ENCODE measurements at regions not wholly inside any gene's neighbourhood (a gene's known extent, or its start where the extent isn't known, plus 50 kb on each side); places are given as distances from the start of the nearest gene placed in this dataset.

DNA sequence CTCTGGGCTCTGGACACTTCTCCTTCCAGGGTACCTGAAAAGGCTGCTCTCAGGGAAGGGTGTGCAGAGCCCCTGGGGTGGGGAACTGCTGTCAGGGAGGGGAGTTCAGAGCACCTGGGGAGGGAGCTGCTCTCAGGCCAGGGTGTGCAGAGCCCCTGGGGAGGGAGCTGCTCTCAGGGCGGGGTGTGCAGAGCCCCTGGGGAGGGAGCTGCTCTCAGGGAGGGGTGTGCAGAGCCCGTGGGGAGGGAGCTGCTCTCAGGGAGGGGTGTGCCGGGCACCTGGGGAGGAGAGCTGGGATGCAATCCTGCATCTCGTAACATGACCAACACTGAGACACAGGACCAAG, 764.2 kb downstream of the BRD1 start:
- peaks cover 25% of the 10 kb centered on the region in 2 donors for H3K27me3 Mint-ChIP-seq
- no peak overlapping the region for H3K27ac Mint-ChIP-seq
- Histone ChIP-seq H3K9me3 (no peaks in the 10 kb centered on the region), H3K4me1 (ENCODE audit: control insufficient read depth in 1 of 2, extremely low read depth in 1 of 2, insufficient read depth in 2 of 2, low read length in 2 of 2) (no peaks in the 10 kb centered on the region), H3K4me3 (ENCODE audit: control insufficient read depth in 1 of 2, extremely low read depth in 1 of 2, low read length in 1 of 2) (no peak overlapping the region), H3K27me3 (replicated peaks in 1 of 2; ENCODE audit: control insufficient read depth in 2 of 2, extremely low read depth in 1 of 2, insufficient read depth in 2 of 2, low read length in 1 of 2) (peaks cover 2 to 28% of the 10 kb centered on the region in 2 experiments), H3K27ac (ENCODE audit: low read length) (no peak overlapping the region), H3K36me3 (ENCODE audit: control insufficient read depth in 2 of 2, extremely low read depth in 1 of 2, insufficient read depth in 1 of 2, low read length in 1 of 2) (no peaks in the 10 kb centered on the region)
- no peak overlapping the region for H3K4me3 Mint-ChIP-seq
- no peaks in the 10 kb centered on the region for H3K9me3 Mint-ChIP-seq
- ATAC-seq (replicated peaks in 1 of 4): no peak
- no peak for DNase-seq
- H3K36me3 Mint-ChIP-seq: no peaks in the 10 kb centered on the region
- CTCF ChIA-PET: no interaction called here
- WGBS (ENCODE audit: insufficient coverage): 67% methylated on average over 3 of the region's 4 CpGs
- no peaks in the 10 kb centered on the region for H3K4me1 Mint-ChIP-seq
- POLR2A ChIA-PET: no interaction called here

DNA sequence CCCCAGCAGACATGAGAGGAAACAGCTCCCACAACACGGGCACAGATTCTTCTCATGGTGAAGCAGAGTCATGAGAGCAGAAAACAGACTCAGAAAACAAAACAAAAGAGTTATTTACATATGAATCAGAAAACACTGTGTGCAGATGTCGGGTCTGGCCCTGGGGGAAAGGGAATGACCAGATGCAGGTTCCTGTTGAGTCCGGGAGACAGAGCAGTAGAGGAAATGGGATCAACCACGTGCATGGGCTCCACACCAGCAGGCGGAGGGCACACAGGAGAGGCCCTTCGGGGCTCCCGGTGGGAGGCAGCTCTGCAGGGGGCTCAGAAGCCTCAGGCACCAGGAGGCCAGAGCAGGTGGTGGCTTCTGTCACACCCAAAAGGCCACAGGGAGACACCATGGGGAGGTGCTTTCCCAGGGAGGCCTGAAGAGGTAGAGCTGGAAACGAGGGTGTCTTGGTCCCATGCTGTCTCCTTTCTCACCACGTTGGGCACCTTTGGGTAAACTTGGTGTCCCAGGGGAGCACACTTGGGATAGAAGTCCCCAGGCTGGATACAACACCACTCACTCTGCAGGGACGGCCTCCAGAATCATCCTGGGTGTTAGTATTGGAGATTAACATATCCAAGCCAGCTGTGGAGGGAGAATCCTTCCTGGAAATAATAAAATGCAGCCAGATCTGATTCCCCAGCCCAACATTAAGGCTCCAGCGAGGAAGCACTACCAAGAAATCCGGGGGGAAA, 764.7 kb downstream of the BRD1 start:
- Histone ChIP-seq H3K4me1 (ENCODE audit: control insufficient read depth in 1 of 2, extremely low read depth in 1 of 2, insufficient read depth in 2 of 2, low read length in 2 of 2) (no peaks in the 10 kb centered on the region), H3K9me3 (no peaks in the 10 kb centered on the region), H3K27ac (ENCODE audit: low read length) (no peak overlapping the region), H3K36me3 (ENCODE audit: control insufficient read depth in 2 of 2, extremely low read depth in 1 of 2, insufficient read depth in 1 of 2, low read length in 1 of 2) (no peaks in the 10 kb centered on the region), H3K27me3 (replicated peaks in 1 of 2; ENCODE audit: control insufficient read depth in 2 of 2, extremely low read depth in 1 of 2, insufficient read depth in 2 of 2, low read length in 1 of 2) (peaks cover 2 to 31% of the 10 kb centered on the region in 2 experiments), H3K4me3 (ENCODE audit: control insufficient read depth in 1 of 2, extremely low read depth in 1 of 2, low read length in 1 of 2) (no peak overlapping the region)
- ATAC-seq (replicated peaks in 1 of 4) (no peak), DNase-seq (no peak)
- peaks cover 27 to 30% of the 10 kb centered on the region in 2 donors for H3K27me3 Mint-ChIP-seq
- no peak overlapping the region for H3K4me3 Mint-ChIP-seq
- H3K36me3 Mint-ChIP-seq: no peaks in the 10 kb centered on the region
- H3K27ac Mint-ChIP-seq: no peak overlapping the region
- ChIA-PET CTCF (no interaction called here), POLR2A (no interaction called here)
- 51% methylated on average over 8 of the region's 12 CpGs for WGBS (ENCODE audit: insufficient coverage)
- no peaks in the 10 kb centered on the region for H3K4me1 Mint-ChIP-seq
- no peaks in the 10 kb centered on the region for H3K9me3 Mint-ChIP-seq

DNA sequence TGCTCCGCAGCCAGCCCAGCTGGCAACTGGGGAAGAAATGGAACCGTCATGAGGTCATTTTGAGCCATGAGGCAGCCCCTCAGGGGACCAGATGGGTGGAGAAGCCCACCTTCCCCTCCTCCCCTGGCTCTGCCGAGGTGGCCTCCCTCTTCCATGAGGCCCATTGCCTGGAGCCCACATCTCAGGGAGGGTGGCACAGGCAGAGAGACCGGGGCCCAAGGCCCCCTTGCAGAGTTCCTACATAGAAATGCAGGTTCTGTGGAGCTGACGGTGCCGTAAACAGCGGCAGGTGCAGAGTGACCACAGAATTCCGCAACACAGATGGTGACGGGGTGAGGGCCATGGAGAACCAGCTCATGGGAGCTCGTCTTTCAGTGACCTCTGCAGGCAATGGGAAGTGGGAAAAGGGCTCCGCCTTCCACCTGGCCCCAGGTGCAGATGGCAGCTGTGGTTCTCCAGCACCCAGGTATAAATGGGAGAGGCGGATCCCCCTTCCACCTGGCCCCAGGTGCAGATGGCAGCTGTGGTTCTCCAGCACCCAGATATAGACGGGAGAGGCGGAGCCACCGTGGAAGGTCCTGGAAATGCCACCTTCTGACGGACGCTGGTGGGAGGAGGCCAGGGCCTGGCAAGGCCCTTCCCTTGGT, 765.4 kb downstream of the BRD1 start:
- no peak overlapping the region for H3K4me3 Mint-ChIP-seq
- ChIA-PET CTCF (no interaction called here), POLR2A (no interaction called here)
- H3K27ac Mint-ChIP-seq: no peak overlapping the region
- ATAC-seq (replicated peaks in 1 of 4) (no peak), DNase-seq (no peak)
- Histone ChIP-seq H3K36me3 (ENCODE audit: control insufficient read depth in 2 of 2, extremely low read depth in 1 of 2, insufficient read depth in 1 of 2, low read length in 1 of 2) (no peaks in the 10 kb centered on the region), H3K27me3 (replicated peaks in 1 of 2; ENCODE audit: control insufficient read depth in 2 of 2, extremely low read depth in 1 of 2, insufficient read depth in 2 of 2, low read length in 1 of 2) (peaks cover 2 to 31% of the 10 kb centered on the region in 2 experiments), H3K27ac (ENCODE audit: low read length) (no peak overlapping the region), H3K9me3 (no peaks in the 10 kb centered on the region), H3K4me1 (ENCODE audit: control insufficient read depth in 1 of 2, extremely low read depth in 1 of 2, insufficient read depth in 2 of 2, low read length in 2 of 2) (no peaks in the 10 kb centered on the region), H3K4me3 (ENCODE audit: control insufficient read depth in 1 of 2, extremely low read depth in 1 of 2, low read length in 1 of 2) (no peak overlapping the region)
- H3K9me3 Mint-ChIP-seq: no peaks in the 10 kb centered on the region
- H3K36me3 Mint-ChIP-seq: no peaks in the 10 kb centered on the region
- H3K27me3 Mint-ChIP-seq: peaks cover 34% of the 10 kb centered on the region in 2 donors
- no peaks in the 10 kb centered on the region for H3K4me1 Mint-ChIP-seq
- WGBS (ENCODE audit: insufficient coverage): 86% methylated on average over 11 of the region's 17 CpGs

DNA sequence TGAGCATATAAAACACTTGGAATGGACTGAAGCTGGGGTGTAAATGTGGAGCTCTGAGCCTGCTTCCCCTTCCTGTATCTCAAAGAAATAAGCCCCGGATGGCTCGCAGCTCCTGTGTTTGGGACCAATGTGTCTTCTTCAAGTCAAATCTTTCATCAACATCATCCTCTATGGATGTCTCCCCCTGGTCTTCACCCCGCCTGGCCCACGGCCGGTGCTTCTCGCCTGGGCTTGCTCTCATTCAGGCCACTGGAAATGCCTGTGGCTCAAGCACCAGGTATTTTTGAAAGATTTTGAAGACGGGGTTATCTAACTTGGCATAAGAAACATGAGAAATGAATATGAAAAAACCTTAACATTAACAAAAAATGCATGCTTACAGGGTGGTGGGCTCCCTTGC, 769.8 kb downstream of the BRD1 start:
- ATAC-seq (replicated peaks in 1 of 4) (no peak), DNase-seq (no peak)
- CTCF ChIA-PET: no interaction called here
- POLR2A ChIA-PET: no interaction called here
- no peaks in the 10 kb centered on the region for H3K9me3 ChIP-seq
- H3K27ac ChIP-seq (ENCODE audit: low read length): no peak overlapping the region
- Mint-ChIP-seq H3K27ac (no peak overlapping the region), H3K9me3 (no peaks in the 10 kb centered on the region), H3K27me3 (peaks cover 34 to 36% of the 10 kb centered on the region in 2 donors), H3K36me3 (no peaks in the 10 kb centered on the region), H3K4me3 (no peak overlapping the region), H3K4me1 (no peaks in the 10 kb centered on the region)
- H3K4me1 ChIP-seq (ENCODE audit: control insufficient read depth in 1 of 2, extremely low read depth in 1 of 2, insufficient read depth in 2 of 2, low read length in 2 of 2): no peaks in the 10 kb centered on the region
- no peak overlapping the region for H3K4me3 ChIP-seq (ENCODE audit: control insufficient read depth in 1 of 2, extremely low read depth in 1 of 2, low read length in 1 of 2)
- H3K36me3 ChIP-seq (ENCODE audit: control insufficient read depth in 2 of 2, extremely low read depth in 1 of 2, insufficient read depth in 1 of 2, low read length in 1 of 2): no peaks in the 10 kb centered on the region
- 100% methylated on average over 1 of the region's 7 CpGs for WGBS (ENCODE audit: insufficient coverage)
- H3K27me3 ChIP-seq (replicated peaks in 1 of 2; ENCODE audit: control insufficient read depth in 2 of 2, extremely low read depth in 1 of 2, insufficient read depth in 2 of 2, low read length in 1 of 2): peaks cover 2 to 29% of the 10 kb centered on the region in 2 experiments

DNA sequence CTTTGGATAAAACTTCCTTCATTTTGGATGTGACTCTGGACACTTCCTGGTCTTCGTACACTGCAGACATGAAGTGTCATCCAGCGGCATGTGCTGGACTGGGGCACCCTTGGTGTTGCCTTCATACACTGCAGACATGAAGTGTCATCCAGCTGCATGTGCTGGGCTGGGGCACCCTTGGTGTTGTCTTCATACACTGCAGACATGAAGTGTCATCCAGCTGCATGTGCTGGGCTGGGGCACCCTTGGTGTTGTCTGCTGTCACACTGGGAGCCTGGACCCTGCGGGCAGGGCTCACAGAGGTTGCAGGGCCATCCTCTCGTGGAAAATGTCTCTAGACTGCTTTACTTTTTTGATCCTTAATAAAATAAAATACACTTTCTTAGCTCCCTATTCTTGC, 771.4 kb downstream of the BRD1 start:
- Histone ChIP-seq H3K4me1 (ENCODE audit: control insufficient read depth in 1 of 2, extremely low read depth in 1 of 2, insufficient read depth in 2 of 2, low read length in 2 of 2) (peaks cover 0 to 13% of the 10 kb centered on the region in 2 experiments), H3K4me3 (ENCODE audit: control insufficient read depth in 1 of 2, extremely low read depth in 1 of 2, low read length in 1 of 2) (no peak overlapping the region), H3K36me3 (ENCODE audit: control insufficient read depth in 2 of 2, extremely low read depth in 1 of 2, insufficient read depth in 1 of 2, low read length in 1 of 2) (no peaks in the 10 kb centered on the region), H3K27ac (ENCODE audit: low read length) (no peak overlapping the region), H3K27me3 (replicated peaks in 1 of 2; ENCODE audit: control insufficient read depth in 2 of 2, extremely low read depth in 1 of 2, insufficient read depth in 2 of 2, low read length in 1 of 2) (peaks cover 2 to 26% of the 10 kb centered on the region in 2 experiments), H3K9me3 (no peaks in the 10 kb centered on the region)
- no peaks in the 10 kb centered on the region for H3K36me3 Mint-ChIP-seq
- ChIA-PET POLR2A (no interaction called here), CTCF (no interaction called here)
- H3K27ac Mint-ChIP-seq: no peak overlapping the region
- DNase-seq: no peak
- peaks cover 0 to 10% (median 8%) of the 10 kb centered on the region in 3 donors for H3K4me1 Mint-ChIP-seq
- H3K4me3 Mint-ChIP-seq: no peak overlapping the region
- 82% methylated on average over 4 of the region's 4 CpGs for WGBS (ENCODE audit: insufficient coverage)
- ATAC-seq (replicated peaks in 1 of 4): no peak
- peaks cover 20 to 30% of the 10 kb centered on the region in 2 donors for H3K27me3 Mint-ChIP-seq
- no peaks in the 10 kb centered on the region for H3K9me3 Mint-ChIP-seq

DNA sequence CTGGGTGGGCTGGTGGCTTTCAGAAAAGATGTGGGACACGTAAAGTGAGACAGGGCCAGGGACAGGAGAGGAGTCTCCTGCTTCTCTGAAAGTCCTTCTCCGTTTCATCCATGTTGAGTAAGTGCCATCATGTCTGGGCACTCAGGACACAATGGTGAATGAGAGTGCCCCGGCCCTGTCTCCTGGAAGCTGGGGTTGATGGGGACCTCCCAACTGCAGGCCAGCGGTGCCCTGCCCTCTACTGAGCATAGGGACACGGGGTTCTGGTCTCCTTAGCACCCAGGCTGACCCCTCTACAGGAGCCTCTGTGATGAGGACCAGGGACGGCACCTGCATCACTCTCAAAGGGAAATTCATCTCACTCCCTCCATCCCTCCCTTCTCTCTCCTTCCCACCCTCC, 772.3 kb downstream of the BRD1 start:
- H3K27me3 Mint-ChIP-seq: peaks cover 19 to 30% of the 10 kb centered on the region in 2 donors
- H3K36me3 Mint-ChIP-seq: no peaks in the 10 kb centered on the region
- ChIA-PET POLR2A (no interaction called here), CTCF (no interaction called here)
- H3K27ac Mint-ChIP-seq: no peak overlapping the region
- peaks cover 2 to 22% of the 10 kb centered on the region in 2 experiments for H3K27me3 ChIP-seq (replicated peaks in 1 of 2; ENCODE audit: control insufficient read depth in 2 of 2, extremely low read depth in 1 of 2, insufficient read depth in 2 of 2, low read length in 1 of 2)
- ATAC-seq (replicated peaks in 1 of 4): no peak
- no peak overlapping the region for H3K4me3 Mint-ChIP-seq
- H3K27ac ChIP-seq (ENCODE audit: low read length): no peak overlapping the region
- peaks cover 0 to 14% of the 10 kb centered on the region in 2 experiments for H3K4me1 ChIP-seq (ENCODE audit: control insufficient read depth in 1 of 2, extremely low read depth in 1 of 2, insufficient read depth in 2 of 2, low read length in 2 of 2)
- H3K36me3 ChIP-seq (ENCODE audit: control insufficient read depth in 2 of 2, extremely low read depth in 1 of 2, insufficient read depth in 1 of 2, low read length in 1 of 2): no peaks in the 10 kb centered on the region
- peaks cover 0 to 12% (median 8%) of the 10 kb centered on the region in 3 donors for H3K4me1 Mint-ChIP-seq
- H3K4me3 ChIP-seq (ENCODE audit: control insufficient read depth in 1 of 2, extremely low read depth in 1 of 2, low read length in 1 of 2): no peak overlapping the region
- no peaks in the 10 kb centered on the region for H3K9me3 ChIP-seq
- H3K9me3 Mint-ChIP-seq: no peaks in the 10 kb centered on the region
- no peak for DNase-seq
- WGBS (ENCODE audit: insufficient coverage): 76% methylated on average over 4 of the region's 6 CpGs

Measured in T-cell (primary cell).